ENCODE measurements at regions not wholly inside any gene's neighbourhood (a gene's known extent, or its start where the extent isn't known, plus 50 kb on each side); places are given as distances from the start of the nearest gene placed in this dataset.
"Not testable (repeated sequence)": the region's sequence is repeated elsewhere in the genome, so short reads cannot be mapped to it uniquely, and the experiment has no call there.

DNA sequence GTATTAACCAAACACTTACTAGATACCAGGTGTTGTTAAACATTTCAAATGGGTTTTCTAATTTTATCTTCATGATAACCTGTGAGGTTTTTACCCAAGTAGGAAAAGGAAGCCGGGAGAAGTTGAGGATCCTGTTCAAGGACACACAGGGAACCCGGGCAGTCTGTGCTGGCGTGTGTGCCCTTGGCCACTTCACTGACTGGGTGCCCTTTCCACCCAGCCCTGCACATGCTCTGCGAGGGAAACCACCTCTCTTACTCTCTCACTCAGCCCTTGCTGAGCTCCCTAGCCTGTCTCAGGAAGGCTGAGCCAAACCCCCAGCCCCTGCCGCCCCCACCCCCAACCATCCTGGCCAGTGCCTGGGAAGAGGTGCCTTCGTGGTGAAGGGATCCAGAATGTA, 51.8 kb downstream of the TEX44 start:
- TF ChIP-seq CTCF (IDR thresholded peaks at IDR 0.05; ENCODE audit: borderline replicate concordance) = no peak
- peak overlapping the region; percentile 99 for H3K27ac ChIP-seq (replicated peaks)
- no peaks in the 10 kb centered on the region for H3K27me3 ChIP-seq (ENCODE audit: low read depth)
- no peaks in the 10 kb centered on the region for H3K36me3 ChIP-seq
- H3K4me3 ChIP-seq = no peak overlapping the region
- peak; percentile 36 for DNase-seq
- H3K4me1 ChIP-seq = peaks cover 70% of the 10 kb centered on the region
- intact Hi-C loops (cut with micrococcal nuclease) = no loop called here
- H3K9me3 ChIP-seq (replicated peaks) = no peaks in the 10 kb centered on the region

DNA sequence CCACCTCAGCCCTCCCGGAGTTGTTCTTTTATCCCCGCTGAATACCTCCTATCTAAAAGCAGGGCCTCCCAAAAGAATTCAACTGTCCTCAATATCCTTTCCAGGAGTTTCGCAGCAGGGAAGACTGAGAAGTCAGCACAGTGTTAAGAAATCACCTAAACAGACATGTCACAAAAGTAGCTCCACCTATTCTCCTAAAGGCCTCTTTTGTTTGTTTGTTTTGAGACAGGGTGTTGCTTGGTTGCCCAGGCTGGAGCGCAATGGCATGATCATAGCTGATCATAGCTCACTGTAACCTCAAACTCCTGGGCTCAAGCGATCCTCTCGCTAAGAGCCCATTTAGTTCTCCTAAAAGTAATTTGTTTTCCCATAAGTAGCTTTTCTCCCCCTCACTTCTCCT, 53.8 kb downstream of the TEX44 start:
- no peaks in the 10 kb centered on the region for H3K9me3 ChIP-seq (replicated peaks)
- H3K4me3 ChIP-seq = no peak overlapping the region
- H3K27me3 ChIP-seq (ENCODE audit: low read depth) = no peaks in the 10 kb centered on the region
- no peaks in the 10 kb centered on the region for H3K36me3 ChIP-seq
- intact Hi-C loops (cut with micrococcal nuclease) = no loop called here
- no peak for TF ChIP-seq CTCF (IDR thresholded peaks at IDR 0.05; ENCODE audit: borderline replicate concordance)
- H3K4me1 ChIP-seq = peaks cover 51% of the 10 kb centered on the region
- no peak for DNase-seq
- peak overlapping the region; percentile 99 for H3K27ac ChIP-seq (replicated peaks)

- H3K27ac ChIP-seq (replicated peaks) = no peak overlapping the region
- H3K9me3 ChIP-seq (replicated peaks) = no peaks in the 10 kb centered on the region
- intact Hi-C loops (cut with micrococcal nuclease) = no loop called here
- no peaks in the 10 kb centered on the region for H3K27me3 ChIP-seq (ENCODE audit: low read depth)
- DNase-seq = peak; percentile 70
- no peaks in the 10 kb centered on the region for H3K36me3 ChIP-seq
- peaks cover 31% of the 10 kb centered on the region for H3K4me1 ChIP-seq
- no peak overlapping the region for H3K4me3 ChIP-seq
- peak; percentile 77 for TF ChIP-seq CTCF (IDR thresholded peaks at IDR 0.05; ENCODE audit: borderline replicate concordance)
These were observed 56.0 kb downstream of the TEX44 start for GRCh38 chr2:231648579-231649174.

DNA sequence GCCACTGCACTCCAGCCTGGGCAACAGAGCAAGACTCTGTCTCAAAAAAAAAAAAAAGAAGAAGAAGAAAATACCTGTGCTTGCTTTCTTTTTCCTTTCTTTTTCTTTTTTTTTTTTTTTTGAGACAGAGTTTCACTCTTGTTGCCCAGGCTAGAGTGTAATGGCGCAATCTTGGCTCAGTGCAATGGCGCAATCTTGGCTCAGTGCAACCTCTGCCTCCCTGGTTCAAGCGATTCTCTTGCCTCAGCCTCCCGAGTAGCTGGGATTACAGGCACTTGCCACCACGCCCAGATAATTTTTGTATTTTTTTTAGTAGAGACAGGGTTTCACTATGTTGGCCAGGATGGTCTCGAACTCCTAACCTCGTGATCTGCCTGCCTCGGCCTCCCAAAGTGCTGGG, 56.8 kb upstream of the PTMA start:
- H3K4me3 ChIP-seq; H3K36me3 ChIP-seq; H3K4me1 ChIP-seq; H3K9me3 ChIP-seq (replicated peaks); DNase-seq; H3K27ac ChIP-seq (replicated peaks); intact Hi-C loops (cut with micrococcal nuclease); H3K27me3 ChIP-seq (ENCODE audit: low read depth): not testable (repeated sequence)

GRCh38 chr2:231655488-231655887, 52.8 kb upstream of the PTMA start:
- TF ChIP-seq CTCF (IDR thresholded peaks at IDR 0.05; ENCODE audit: borderline replicate concordance) = no peak
- H3K4me3 ChIP-seq = no peak overlapping the region
- H3K4me1 ChIP-seq = no peaks in the 10 kb centered on the region
- H3K36me3 ChIP-seq = no peaks in the 10 kb centered on the region
- DNase-seq = no peak
- no peaks in the 10 kb centered on the region for H3K9me3 ChIP-seq (replicated peaks)
- H3K27me3 ChIP-seq (ENCODE audit: low read depth) = no peaks in the 10 kb centered on the region
- intact Hi-C loops (cut with micrococcal nuclease) = no loop called here
- H3K27ac ChIP-seq (replicated peaks) = no peak overlapping the region

- no peak overlapping the region for H3K27ac ChIP-seq (replicated peaks)
- no peak for DNase-seq
- H3K4me3 ChIP-seq = no peak overlapping the region
- H3K36me3 ChIP-seq = no peaks in the 10 kb centered on the region
- intact Hi-C loops (cut with micrococcal nuclease) = no loop called here
- TF ChIP-seq CTCF (IDR thresholded peaks at IDR 0.05; ENCODE audit: borderline replicate concordance) = no peak
- no peaks in the 10 kb centered on the region for H3K4me1 ChIP-seq
- H3K9me3 ChIP-seq (replicated peaks) = no peaks in the 10 kb centered on the region
- no peaks in the 10 kb centered on the region for H3K27me3 ChIP-seq (ENCODE audit: low read depth)
These were observed 52.4 kb upstream of the PTMA start for GRCh38 chr2:231655894-231656293.
